OCI-LY7 (cell line): ENCODE measurements at regions not wholly inside any gene's neighbourhood (a gene's known extent, or its start where the extent isn't known, plus 50 kb on each side); places are given as distances from the start of the nearest gene placed in this dataset.
A peak's percentile ranks its signal among the peaks of the same experiment; 100 is the strongest.

Experiments used
- BruUV-seq: library from RNA; stranded (reverse); fragments of 400-500 nt; replicated peaks from 2 replicates; lab custom pipeline; 2021; lab: Mats Ljungman, UMichigan
- CTCF ChIA-PET: fragments of 300-600 bp; sonication (Branson Sonifier 250); formaldehyde crosslinking; loops from one replicate; lab custom pipeline; 2022; ENCODE audit warnings: antibody characterized with exemption; ENCODE audit not compliant: unreplicated experiment; lab: Charles Lee
- POLR2A ChIA-PET: fragments of 300-600 bp; sonication (Branson Sonifier 250); formaldehyde crosslinking; loops from one replicate; lab custom pipeline; 2022; ENCODE audit warnings: antibody characterized with exemption; lab: Charles Lee
- DNase-seq: peaks from one replicate; pipeline ENCODE4 v3.0.0-alpha.2; 2015; ENCODE audit warnings: low spot score
- H2AFZ ChIP-seq: fragments of 200-600 bp; sonication (generic), shearing (Covaris generic); 2 replicates; pipeline ENCODE4 v1.6.1; 2014; ENCODE audit warnings: mild to moderate bottlenecking, antibody characterized with exemption, low read length, moderate library complexity
- H3K27ac ChIP-seq: fragments of 200-600 bp; sonication (generic); 2 replicates; pipeline ENCODE4 v1.5.1; 2014; ENCODE audit warnings: mixed run types, low read depth, mild to moderate bottlenecking, moderate library complexity, low read length, inconsistent platforms; ENCODE audit not compliant: poor library complexity, severe bottlenecking
- H3K36me3 ChIP-seq: fragments of 200-600 bp; sonication (generic); 2 replicates; pipeline ENCODE4 v1.6.1; 2014; ENCODE audit warnings: mild to moderate bottlenecking, antibody characterized with exemption, low read length, moderate library complexity, mixed read lengths; ENCODE audit not compliant: insufficient read depth
- H3K4me1 ChIP-seq: fragments of 200-600 bp; sonication (generic); 2 replicates; pipeline ENCODE4 v1.5.1; 2014; ENCODE audit warnings: mild to moderate bottlenecking, low read length; ENCODE audit not compliant: insufficient read depth, poor library complexity, severe bottlenecking
- H3K4me2 ChIP-seq: fragments of 200-600 bp; sonication (generic); 2 replicates; pipeline ENCODE4 v1.6.1; 2014; ENCODE audit warnings: mild to moderate bottlenecking, low read length
- H3K4me3 ChIP-seq: fragments of 200-600 bp; sonication (generic); 2 replicates; pipeline ENCODE4 v1.5.1; 2014; ENCODE audit warnings: mild to moderate bottlenecking, low read depth, low read length; ENCODE audit not compliant: poor library complexity, severe bottlenecking
- H3K79me2 ChIP-seq: fragments of 200-600 bp; sonication (generic); 2 replicates; pipeline ENCODE4 v1.6.1; 2016; ENCODE audit warnings: low read depth, mild to moderate bottlenecking, low read length, moderate library complexity, mixed read lengths; ENCODE audit not compliant: insufficient read depth
- H3K9me2 ChIP-seq: fragments of 200-600 bp; sonication (generic); 2 replicates; pipeline ENCODE4 v1.6.1; 2016; ENCODE audit warnings: mild to moderate bottlenecking, low read length, mixed read lengths; ENCODE audit not compliant: insufficient read depth
- H3K9me3 ChIP-seq: fragments of 200-600 bp; sonication (generic); 2 replicates; pipeline ENCODE4 v1.6.1; 2014; ENCODE audit warnings: mild to moderate bottlenecking, mixed run types, low read length, mixed read lengths
- H4K20me1 ChIP-seq: fragments of 200-600 bp; sonication (generic); 2 replicates; pipeline ENCODE4 v1.6.1; 2014; ENCODE audit warnings: mild to moderate bottlenecking, antibody characterized with exemption, low read length, moderate library complexity, mixed read lengths; ENCODE audit not compliant: insufficient read depth
- CTCF ChIP-seq: fragments of 200-600 bp; sonication (generic); conservative IDR thresholded peaks from 2 replicates; pipeline ENCODE4 v1.5.1; 2014; ENCODE audit warnings: mild to moderate bottlenecking, antibody characterized with exemption, low read length, moderate library complexity, mixed read lengths
- EZH2phosphoT487 ChIP-seq: fragments of 200-600 bp; sonication (generic); IDR thresholded peaks from 2 replicates; pipeline ENCODE4 v1.6.1; 2018; ENCODE audit warnings: low read depth, borderline replicate concordance, mild to moderate bottlenecking, mixed run types, antibody characterized with exemption, low read length, moderate library complexity, mixed read lengths
- intact Hi-C: fragments of 100-400 bp; cut with micrococcal nuclease; formaldehyde crosslinking; loops from one replicate; pipeline ENCODE4 v1.10.0; 2022; ENCODE audit not compliant: unreplicated experiment

DNA sequence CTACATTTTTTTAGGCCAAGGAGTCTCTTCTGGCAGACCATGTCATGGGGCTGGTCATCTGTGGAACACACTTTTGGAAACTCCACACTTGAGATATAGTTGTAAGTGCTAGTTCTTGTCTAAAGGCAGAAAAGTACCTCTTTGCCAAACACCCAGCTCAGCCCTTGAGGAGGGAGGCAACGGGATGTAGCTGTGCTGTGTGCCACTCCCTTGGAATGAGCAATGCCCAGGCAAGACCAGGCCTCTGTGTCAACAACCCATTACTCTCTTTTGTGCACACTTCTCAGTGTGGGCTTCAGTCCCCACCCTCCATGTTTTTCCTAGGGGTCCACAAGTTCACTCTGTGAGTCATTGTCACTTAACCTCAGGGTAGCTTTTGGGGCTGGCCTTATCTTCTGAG lies 528.3 kb upstream of the CFAP20DC start:
- ChIA-PET CTCF (interaction anchor here (0.5 kb wide), 1 partner anchor 30 kb away, joined by 5 read pairs; no protein-coding TSS in a partner anchor), POLR2A (no interaction called here)
- TF ChIP-seq EZH2phosphoT487 = no peak
- TF ChIP-seq CTCF = no peak
- no peak overlapping the region for H3K4me2 ChIP-seq
- intact Hi-C loops = loop anchor here (10.0 kb wide), 1 partner anchor 263 kb away; no protein-coding TSS in a partner anchor
- no peak overlapping the region for H3K27ac ChIP-seq
- H2AFZ ChIP-seq = no peak overlapping the region
- H3K4me1 ChIP-seq = no peaks in the 10 kb centered on the region
- DNase-seq = no peak
- no peaks in the 10 kb centered on the region for H4K20me1 ChIP-seq
- BruUV-seq = no TSS peak
- H3K9me3 ChIP-seq = no peaks in the 10 kb centered on the region
- H3K4me3 ChIP-seq = no peak overlapping the region
- H3K9me2 ChIP-seq = no peaks in the 10 kb centered on the region
- no peaks in the 10 kb centered on the region for H3K36me3 ChIP-seq
- H3K79me2 ChIP-seq = no peaks in the 10 kb centered on the region

DNA sequence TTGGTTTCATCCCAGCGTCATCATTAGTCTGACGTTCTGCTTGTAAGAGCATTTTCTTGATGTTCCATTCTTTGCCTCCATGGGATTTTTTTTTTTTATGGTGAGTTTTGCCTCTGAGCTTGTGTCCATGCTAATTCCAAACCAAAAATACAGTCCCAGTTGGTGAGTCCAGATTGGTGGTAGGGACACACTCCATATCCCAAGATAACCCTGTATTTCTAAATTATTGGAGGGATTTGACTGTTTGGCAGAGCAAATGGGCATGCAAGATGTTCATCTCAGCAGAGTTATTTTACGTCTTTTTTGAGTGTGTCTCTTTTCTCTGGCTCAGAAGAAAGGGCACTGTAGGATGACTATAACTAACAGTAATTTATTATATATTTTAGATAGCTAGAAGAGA lies 526.8 kb upstream of the CFAP20DC start:
- H3K9me2 ChIP-seq = no peaks in the 10 kb centered on the region
- no peak overlapping the region for H2AFZ ChIP-seq
- POLR2A ChIA-PET = interaction anchor here (0.5 to 0.7 kb wide), 2 partner anchors 12 to 518 kb away, joined by 4 to 5 read pairs; no protein-coding TSS in a partner anchor
- H3K79me2 ChIP-seq = no peaks in the 10 kb centered on the region
- no peaks in the 10 kb centered on the region for H3K36me3 ChIP-seq
- H3K9me3 ChIP-seq = no peaks in the 10 kb centered on the region
- intact Hi-C loops = loop anchor here (10.0 kb wide), 1 partner anchor 262 kb away; no protein-coding TSS in a partner anchor
- DNase-seq = no peak
- no peak overlapping the region for H3K4me2 ChIP-seq
- H3K4me1 ChIP-seq = no peaks in the 10 kb centered on the region
- TF ChIP-seq CTCF = no peak
- TF ChIP-seq EZH2phosphoT487 = no peak
- H4K20me1 ChIP-seq = no peaks in the 10 kb centered on the region
- no peak overlapping the region for H3K27ac ChIP-seq
- CTCF ChIA-PET = no interaction called here
- BruUV-seq = no TSS peak
- no peak overlapping the region for H3K4me3 ChIP-seq

DNA sequence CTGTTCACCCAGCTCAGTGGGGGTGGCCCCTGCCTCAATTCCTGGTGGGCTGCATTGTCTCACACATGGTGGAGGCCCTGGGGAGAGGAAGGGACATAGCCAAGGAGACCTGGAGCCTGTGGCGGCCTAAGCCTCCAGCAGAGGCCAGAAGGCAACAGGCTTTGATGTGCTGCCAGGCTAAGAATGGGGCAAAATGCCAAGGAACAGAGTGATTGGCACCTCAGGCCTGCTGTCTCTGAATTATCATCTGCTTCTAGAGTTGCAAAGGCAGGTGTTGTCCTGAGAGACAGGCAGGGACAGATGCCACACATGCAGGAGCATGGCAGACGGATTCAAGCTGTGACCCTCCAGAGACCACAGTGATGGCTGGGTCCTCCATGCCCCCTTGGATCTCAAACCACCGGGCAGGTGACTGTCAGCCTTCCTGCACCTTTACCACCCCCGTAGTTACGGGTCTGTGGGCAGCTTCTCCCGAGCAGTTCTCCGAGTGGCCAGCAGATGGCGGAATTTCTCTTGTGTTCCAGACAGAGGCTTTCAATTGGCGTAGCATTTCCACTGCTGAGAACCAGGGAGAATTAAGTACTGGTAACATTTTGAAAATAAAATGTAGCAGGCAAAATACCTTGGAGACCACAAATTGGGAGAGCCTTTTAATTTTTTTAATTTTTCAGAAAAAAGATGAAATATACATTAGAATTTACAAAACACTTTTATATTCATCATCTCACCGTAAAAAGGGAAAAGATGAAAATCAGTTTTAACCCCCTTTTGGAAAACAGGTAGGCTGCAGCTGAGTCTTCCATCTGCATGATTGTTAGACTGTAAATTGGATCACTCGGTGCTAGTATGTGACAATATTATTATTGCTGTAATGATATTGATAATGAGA lies 525.5 kb upstream of the CFAP20DC start:
- ChIA-PET CTCF (interaction anchor here (1.5 kb wide), 1 partner anchor 262 kb away, joined by 4 read pairs; no protein-coding TSS in a partner anchor), POLR2A (interaction anchor here (0.5 kb wide), 1 partner anchor 976 kb away, joined by 3 read pairs; no protein-coding TSS in a partner anchor)
- H2AFZ ChIP-seq = no peak overlapping the region
- H3K4me3 ChIP-seq = no peak overlapping the region
- H3K4me2 ChIP-seq = no peak overlapping the region
- DNase-seq = peak; percentile 74
- TF ChIP-seq EZH2phosphoT487 (no peak), CTCF (peak; percentile 96)
- no peaks in the 10 kb centered on the region for H3K4me1 ChIP-seq
- no peaks in the 10 kb centered on the region for H3K9me2 ChIP-seq
- H3K27ac ChIP-seq = no peak overlapping the region
- no peaks in the 10 kb centered on the region for H3K9me3 ChIP-seq
- no peaks in the 10 kb centered on the region for H4K20me1 ChIP-seq
- no peaks in the 10 kb centered on the region for H3K79me2 ChIP-seq
- H3K36me3 ChIP-seq = no peaks in the 10 kb centered on the region
- intact Hi-C loops = loop anchor here (1.0 to 10.0 kb wide), 2 partner anchors 261 to 282 kb away; no protein-coding TSS in a partner anchor
- BruUV-seq = no TSS peak
